NCI-H1092 treated with DMSO at 0.1 percent for 48 hours (cell line): ENCODE measurements at regions not wholly inside any gene's neighbourhood (a gene's known extent, or its start where the extent isn't known, plus 50 kb on each side); places are given as distances from the start of the nearest gene placed in this dataset.

Experiments
- DNase-seq: peaks from one replicate; lab custom pipeline; 2025; lab: John Stamatoyannopoulos, UW

DNA sequence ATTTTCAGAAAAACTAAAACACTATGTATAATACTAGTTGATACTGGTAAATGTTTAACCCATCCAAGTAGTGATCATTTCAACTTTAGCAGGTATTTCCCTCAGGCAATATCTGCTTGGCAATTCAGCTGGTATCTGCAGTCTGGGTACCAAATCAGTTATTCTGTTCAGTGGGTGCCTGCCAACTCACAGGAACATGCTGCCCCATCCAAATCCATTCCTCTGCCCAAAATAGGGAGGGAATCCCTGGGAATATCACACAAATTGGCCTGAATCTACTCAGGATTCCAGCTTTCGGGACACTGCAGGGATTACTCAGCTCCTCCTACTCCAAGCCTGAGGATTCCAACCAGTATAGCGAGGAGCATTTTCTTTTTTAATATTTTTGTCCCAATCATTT, 61.7 kb upstream of the PDE4D start:
- no peak for DNase-seq

DNA sequence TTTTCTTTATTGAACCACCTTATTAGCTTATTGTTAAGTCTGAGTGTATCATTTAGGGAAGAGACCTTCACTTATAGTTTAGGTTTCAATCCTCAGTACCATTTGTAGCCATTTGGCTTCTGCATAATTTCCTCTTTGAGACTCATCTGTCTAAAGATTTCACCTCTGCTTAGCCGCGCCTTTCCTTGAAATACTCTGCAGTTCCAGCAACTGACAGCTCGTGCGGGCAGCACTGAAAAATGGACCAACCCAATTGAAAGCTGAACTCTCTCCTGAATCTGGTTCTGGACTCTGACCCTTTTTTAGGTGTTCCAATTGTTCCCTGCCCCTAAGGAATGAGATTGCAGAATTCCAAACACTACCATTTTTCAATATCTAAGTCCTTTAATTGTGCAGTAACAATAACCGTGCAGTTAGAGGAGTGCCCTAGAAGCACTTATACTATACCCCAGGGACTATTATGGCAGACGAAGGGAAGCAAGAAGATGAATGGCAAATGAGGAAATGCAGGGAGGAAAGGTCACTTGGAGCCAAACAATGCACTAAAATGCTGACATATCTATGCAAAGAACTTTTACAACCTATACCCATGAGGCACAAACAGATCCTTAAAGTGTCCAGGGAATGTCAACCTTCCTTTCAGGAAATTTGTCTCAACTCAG, 50.1 kb upstream of the PDE4D start:
- no peak for DNase-seq
